HUES6 (cell line): ENCODE measurements at regions not wholly inside any gene's neighbourhood (a gene's known extent, or its start where the extent isn't known, plus 50 kb on each side); places are given as distances from the start of the nearest gene placed in this dataset.

Source experiments
- H3K27ac ChIP-seq: 2 replicates; pipeline ENCODE4 v1.7.0; 2013; ENCODE audit warnings: low read depth, mild to moderate bottlenecking, low read length, inconsistent platforms
- H3K27me3 ChIP-seq: 2 replicates; pipeline ENCODE4 v1.6.1; 2013; ENCODE audit warnings: low read length; ENCODE audit not compliant: control insufficient read depth, insufficient read depth
- H3K36me3 ChIP-seq: 2 replicates; pipeline ENCODE4 v1.6.1; 2013; ENCODE audit warnings: low read length; ENCODE audit not compliant: control insufficient read depth, insufficient read depth
- H3K4me1 ChIP-seq: 2 replicates; pipeline ENCODE4 v1.6.1; 2013; ENCODE audit warnings: low read length; ENCODE audit not compliant: control insufficient read depth, insufficient read depth
- H3K4me3 ChIP-seq: 2 replicates; pipeline ENCODE4 v1.5.1; 2013; ENCODE audit warnings: low read depth, low read length
- H3K9ac ChIP-seq: one replicate; pipeline ENCODE4 v1.6.1; 2013; ENCODE audit warnings: mild to moderate bottlenecking, low read length
- H3K9me3 ChIP-seq: 2 replicates; pipeline ENCODE4 v1.6.1; 2013; ENCODE audit warnings: low read depth, low read length; ENCODE audit not compliant: control insufficient read depth, insufficient read depth

- H3K27ac ChIP-seq, result no peak overlapping the region
- H3K36me3 ChIP-seq, result no peaks in the 10 kb centered on the region
- peaks cover 14% of the 10 kb centered on the region; the same call in 1 of the 2 replicates for H3K27me3 ChIP-seq
- H3K9ac ChIP-seq, result no peak overlapping the region
- H3K4me1 ChIP-seq, result peaks cover 7% of the 10 kb centered on the region; the same call in 1 of the 2 replicates
- H3K9me3 ChIP-seq, result no peaks in the 10 kb centered on the region
- no peak overlapping the region for H3K4me3 ChIP-seq
Measured at GRCh38 chr10:109106604-109107003, 816.7 kb downstream of the XPNPEP1 start.

- Histone ChIP-seq H3K27ac (no peak overlapping the region), H3K9me3 (no peaks in the 10 kb centered on the region), H3K4me1 (peaks cover 7% of the 10 kb centered on the region; the same call in 1 of the 2 replicates), H3K9ac (no peak overlapping the region), H3K27me3 (peaks cover 14% of the 10 kb centered on the region; the same call in 1 of the 2 replicates), H3K4me3 (no peak overlapping the region), H3K36me3 (no peaks in the 10 kb centered on the region)
Measured at GRCh38 chr10:109105725-109106124, 817.6 kb downstream of the XPNPEP1 start.

GRCh38 chr10:109104806-109105205 is 818.5 kb downstream of the XPNPEP1 start:
- H3K4me3 ChIP-seq, result no peak overlapping the region
- no peak overlapping the region for H3K9ac ChIP-seq
- H3K4me1 ChIP-seq, result peaks cover 7% of the 10 kb centered on the region; the same call in 1 of the 2 replicates
- H3K27me3 ChIP-seq, result peaks cover 14% of the 10 kb centered on the region; the same call in 1 of the 2 replicates
- no peak overlapping the region for H3K27ac ChIP-seq
- no peaks in the 10 kb centered on the region for H3K36me3 ChIP-seq
- H3K9me3 ChIP-seq, result no peaks in the 10 kb centered on the region

GRCh38 chr10:109103278-109103677 is 820.0 kb downstream of the XPNPEP1 start:
- peaks cover 9% of the 10 kb centered on the region; the same call in 1 of the 2 replicates for H3K27me3 ChIP-seq
- no peaks in the 10 kb centered on the region for H3K9me3 ChIP-seq
- H3K27ac ChIP-seq, result no peak overlapping the region
- no peaks in the 10 kb centered on the region for H3K36me3 ChIP-seq
- no peak overlapping the region for H3K4me3 ChIP-seq
- no peak overlapping the region for H3K9ac ChIP-seq
- peaks cover 7% of the 10 kb centered on the region; the same call in 1 of the 2 replicates for H3K4me1 ChIP-seq

GRCh38 chr10:109089779-109090178 is 833.5 kb downstream of the XPNPEP1 start:
- Histone ChIP-seq H3K9me3 (peaks cover 4% of the 10 kb centered on the region; the same call in 1 of the 2 replicates), H3K4me1 (no peaks in the 10 kb centered on the region), H3K27ac (no peak overlapping the region), H3K27me3 (no peaks in the 10 kb centered on the region), H3K4me3 (no peak overlapping the region), H3K9ac (no peak overlapping the region), H3K36me3 (no peaks in the 10 kb centered on the region)

GRCh38 chr10:109071539-109071938 is 851.8 kb downstream of the XPNPEP1 start:
- no peaks in the 10 kb centered on the region for H3K27me3 ChIP-seq
- H3K4me3 ChIP-seq, result no peak overlapping the region
- peaks cover 3% of the 10 kb centered on the region; the same call in 1 of the 2 replicates for H3K4me1 ChIP-seq
- H3K9ac ChIP-seq, result no peak overlapping the region
- no peaks in the 10 kb centered on the region for H3K9me3 ChIP-seq
- H3K36me3 ChIP-seq, result no peaks in the 10 kb centered on the region
- H3K27ac ChIP-seq, result no peak overlapping the region

- Histone ChIP-seq H3K9ac (no peak overlapping the region), H3K27ac (no peak overlapping the region), H3K4me3 (no peak overlapping the region), H3K27me3 (no peaks in the 10 kb centered on the region), H3K4me1 (peaks cover 3% of the 10 kb centered on the region; the same call in 1 of the 2 replicates), H3K9me3 (no peaks in the 10 kb centered on the region), H3K36me3 (no peaks in the 10 kb centered on the region)
Measured at GRCh38 chr10:109070492-109070891, 852.8 kb downstream of the XPNPEP1 start.

GRCh38 chr10:109067031-109067430 is 856.3 kb downstream of the XPNPEP1 start:
- Histone ChIP-seq H3K4me1 (peaks cover 3% of the 10 kb centered on the region; the same call in 1 of the 2 replicates), H3K36me3 (no peaks in the 10 kb centered on the region), H3K27ac (no peak overlapping the region), H3K4me3 (no peak overlapping the region), H3K27me3 (no peaks in the 10 kb centered on the region), H3K9me3 (no peaks in the 10 kb centered on the region), H3K9ac (no peak overlapping the region)

GRCh38 chr10:109065821-109066220 is 857.5 kb downstream of the XPNPEP1 start:
- Histone ChIP-seq H3K36me3 (no peaks in the 10 kb centered on the region), H3K9me3 (no peaks in the 10 kb centered on the region), H3K27me3 (no peaks in the 10 kb centered on the region), H3K4me3 (no peak overlapping the region), H3K4me1 (peaks cover 3% of the 10 kb centered on the region; the same call in 1 of the 2 replicates), H3K27ac (no peak overlapping the region), H3K9ac (no peak overlapping the region)

GRCh38 chr10:109062371-109062770 is 860.9 kb downstream of the XPNPEP1 start:
- H3K9ac ChIP-seq, result no peak overlapping the region
- H3K27ac ChIP-seq, result no peak overlapping the region
- H3K27me3 ChIP-seq, result no peaks in the 10 kb centered on the region
- H3K9me3 ChIP-seq, result no peaks in the 10 kb centered on the region
- H3K4me1 ChIP-seq, result no peaks in the 10 kb centered on the region
- H3K4me3 ChIP-seq, result no peak overlapping the region
- no peaks in the 10 kb centered on the region for H3K36me3 ChIP-seq

- H3K9ac ChIP-seq, result no peak overlapping the region
- no peak overlapping the region for H3K27ac ChIP-seq
- H3K4me3 ChIP-seq, result no peak overlapping the region
- no peaks in the 10 kb centered on the region for H3K27me3 ChIP-seq
- H3K36me3 ChIP-seq, result no peaks in the 10 kb centered on the region
- H3K9me3 ChIP-seq, result no peaks in the 10 kb centered on the region
- no peaks in the 10 kb centered on the region for H3K4me1 ChIP-seq
Measured at GRCh38 chr10:109055243-109055642, 868.1 kb downstream of the XPNPEP1 start.
